D721Med (cell line): ENCODE measurements at regions not wholly inside any gene's neighbourhood (a gene's known extent, or its start where the extent isn't known, plus 50 kb on each side); places are given as distances from the start of the nearest gene placed in this dataset.
A peak's percentile ranks its signal among the peaks of the same experiment; 100 is the strongest.

Source experiments
- DNase-seq: peaks from one replicate; pipeline ENCODE4 v3.0.0; 2011; ENCODE audit warnings: low spot score; ENCODE audit not compliant: insufficient read length
- FAIRE-seq: peaks from 2 replicates; lab custom pipeline; 2011; peaks lifted over from hg19 to GRCh38; lab: Jason Lieb, UNC
- TF ChIP-seq, protein P1 (sequence below): IDR thresholded peaks from 2 replicates; pipeline ENCODE4 v1.5.1; 2012; ENCODE audit warnings: mild to moderate bottlenecking, control low read depth; ENCODE audit not compliant: insufficient read depth; ENCODE audit errors: missing control alignments

DNA sequence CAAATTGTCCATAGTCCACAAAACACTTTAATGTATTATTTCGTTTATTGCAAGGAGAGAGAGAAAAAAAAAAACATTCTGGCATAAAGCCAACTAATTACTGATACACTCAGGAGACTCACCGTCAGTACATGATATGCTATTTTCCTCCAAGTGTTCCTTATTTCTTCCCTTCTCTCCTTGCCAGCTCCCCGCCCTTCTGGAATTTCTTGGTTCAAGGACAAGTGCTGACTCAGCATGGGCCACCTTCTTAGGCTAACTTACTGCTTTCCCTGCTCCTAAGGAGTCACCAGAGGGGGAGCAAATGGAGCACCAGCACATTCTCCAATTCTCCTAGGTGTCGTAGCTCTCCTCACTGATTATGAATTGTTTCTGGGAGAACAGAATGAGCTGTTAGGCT, 133.8 kb upstream of the HDAC9 start:
- TF ChIP-seq, protein P1, sequence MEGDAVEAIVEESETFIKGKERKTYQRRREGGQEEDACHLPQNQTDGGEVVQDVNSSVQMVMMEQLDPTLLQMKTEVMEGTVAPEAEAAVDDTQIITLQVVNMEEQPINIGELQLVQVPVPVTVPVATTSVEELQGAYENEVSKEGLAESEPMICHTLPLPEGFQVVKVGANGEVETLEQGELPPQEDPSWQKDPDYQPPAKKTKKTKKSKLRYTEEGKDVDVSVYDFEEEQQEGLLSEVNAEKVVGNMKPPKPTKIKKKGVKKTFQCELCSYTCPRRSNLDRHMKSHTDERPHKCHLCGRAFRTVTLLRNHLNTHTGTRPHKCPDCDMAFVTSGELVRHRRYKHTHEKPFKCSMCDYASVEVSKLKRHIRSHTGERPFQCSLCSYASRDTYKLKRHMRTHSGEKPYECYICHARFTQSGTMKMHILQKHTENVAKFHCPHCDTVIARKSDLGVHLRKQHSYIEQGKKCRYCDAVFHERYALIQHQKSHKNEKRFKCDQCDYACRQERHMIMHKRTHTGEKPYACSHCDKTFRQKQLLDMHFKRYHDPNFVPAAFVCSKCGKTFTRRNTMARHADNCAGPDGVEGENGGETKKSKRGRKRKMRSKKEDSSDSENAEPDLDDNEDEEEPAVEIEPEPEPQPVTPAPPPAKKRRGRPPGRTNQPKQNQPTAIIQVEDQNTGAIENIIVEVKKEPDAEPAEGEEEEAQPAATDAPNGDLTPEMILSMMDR: no peak
- no peak for DNase-seq
- FAIRE-seq: no peak

DNA sequence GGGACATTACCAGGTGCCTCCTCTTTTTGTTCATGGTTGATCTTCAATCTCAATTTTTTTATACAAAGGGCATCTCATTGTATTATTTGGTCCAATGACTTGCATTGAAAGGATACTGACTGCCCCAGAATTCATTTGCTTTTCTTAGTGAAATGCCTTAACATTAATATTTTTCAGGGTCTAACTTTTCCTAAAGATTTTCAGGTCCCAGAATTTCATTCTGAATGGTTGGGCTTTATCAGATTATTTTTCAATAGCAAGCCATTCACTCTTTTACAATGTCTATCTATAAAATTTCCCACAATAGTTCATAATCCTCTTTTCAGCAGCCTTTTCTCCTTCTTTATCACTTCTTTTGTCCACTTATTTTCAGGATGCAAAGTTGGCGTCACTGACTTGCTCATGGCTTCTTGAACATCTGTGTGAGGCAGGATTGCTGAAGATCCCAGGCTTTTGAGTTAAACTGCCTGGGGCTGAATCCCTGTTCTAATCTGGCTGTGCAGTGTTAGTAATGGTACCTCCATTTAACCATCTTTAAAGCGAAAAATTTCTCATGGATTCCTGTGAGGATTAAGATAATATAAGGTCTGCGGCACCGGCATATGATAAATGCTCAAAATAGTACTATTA, 131.7 kb upstream of the HDAC9 start:
- peak; percentile 44 for FAIRE-seq
- TF ChIP-seq, protein P1: no peak
- DNase-seq: no peak

DNA sequence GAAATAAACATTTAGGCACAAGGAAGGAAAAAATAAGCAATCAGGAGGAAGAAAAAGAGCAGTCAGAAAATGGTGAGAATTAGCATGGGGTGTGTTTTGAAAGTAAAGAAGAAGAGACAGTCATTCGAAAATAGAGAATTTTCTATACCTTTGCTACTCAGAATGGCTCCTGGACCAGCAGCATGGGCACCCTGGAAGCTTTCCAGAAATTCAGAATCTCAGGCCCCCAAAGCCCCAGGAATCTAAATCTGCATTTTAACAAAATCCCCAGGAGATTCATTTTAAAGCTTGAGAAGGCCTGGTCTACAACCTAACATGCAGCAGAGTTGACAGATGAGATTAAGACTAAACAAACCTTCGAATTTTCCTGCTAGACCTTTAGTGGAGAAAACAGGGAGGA, 131.2 kb upstream of the HDAC9 start:
- no peak for DNase-seq
- TF ChIP-seq, protein P1: no peak
- FAIRE-seq: no peak

DNA sequence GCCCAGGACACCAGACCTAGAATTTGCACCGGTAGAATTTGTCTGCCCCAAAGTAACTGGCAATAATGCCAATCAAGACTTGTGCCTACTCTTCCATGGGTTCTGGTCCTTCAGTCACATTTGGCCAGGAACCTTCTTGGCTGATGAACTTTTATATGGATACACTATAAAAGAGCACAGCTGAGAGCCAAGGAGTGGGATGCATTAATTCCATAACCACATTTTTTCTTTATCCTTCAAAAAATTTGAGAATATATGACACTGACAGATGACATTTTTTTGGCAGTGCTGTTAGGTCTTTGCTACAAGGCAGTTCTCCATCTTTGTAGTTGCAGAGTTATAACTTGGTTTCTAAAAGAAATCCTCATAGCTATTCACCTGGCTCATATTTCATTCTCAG, 129.2 kb upstream of the HDAC9 start:
- TF ChIP-seq, protein P1: no peak
- no peak for FAIRE-seq
- DNase-seq: no peak

DNA sequence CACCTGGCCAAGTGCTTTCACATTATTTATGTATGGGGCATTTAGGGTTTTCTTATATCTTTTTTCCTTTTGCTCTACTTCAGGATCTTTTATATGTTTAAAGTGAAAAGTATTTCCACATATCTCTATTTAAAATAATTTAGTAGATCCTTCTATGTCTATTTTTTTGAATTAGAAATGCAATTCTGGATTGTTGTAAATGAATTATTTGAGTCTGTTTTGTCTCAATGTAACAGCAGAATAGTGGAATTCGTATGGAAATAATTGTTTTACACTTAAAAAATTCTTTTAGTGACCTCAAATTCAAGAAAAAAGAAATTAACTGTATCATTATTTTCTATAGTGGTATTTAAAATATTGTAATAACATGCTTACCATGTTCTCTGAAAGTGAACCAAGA, 126.5 kb upstream of the HDAC9 start:
- FAIRE-seq: no peak

DNA sequence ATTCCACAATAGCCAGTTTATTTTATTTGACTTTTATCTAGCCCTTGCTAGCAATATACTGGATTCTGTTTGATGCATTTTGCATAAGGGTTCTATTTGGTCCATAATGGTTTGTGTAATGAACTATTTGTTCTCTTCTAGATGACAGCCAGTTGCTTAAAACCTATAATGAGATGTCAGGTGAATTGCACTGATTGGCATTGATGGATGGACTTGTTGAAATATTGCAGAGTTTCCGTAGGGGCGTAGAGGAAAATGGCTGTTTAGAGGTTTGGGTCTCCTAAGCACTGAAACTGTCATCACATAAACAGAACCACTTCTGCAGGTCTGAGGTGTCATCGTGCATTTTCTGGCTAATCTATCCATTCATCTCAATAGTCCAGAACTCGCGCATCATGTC, 124.9 kb upstream of the HDAC9 start:
- TF ChIP-seq, protein P1: no peak
- no peak for FAIRE-seq
- DNase-seq: no peak

More for the DNA sequence above, 126.5 kb upstream of the HDAC9 start:
- no peak for DNase-seq
- TF ChIP-seq, protein P1: no peak

DNA sequence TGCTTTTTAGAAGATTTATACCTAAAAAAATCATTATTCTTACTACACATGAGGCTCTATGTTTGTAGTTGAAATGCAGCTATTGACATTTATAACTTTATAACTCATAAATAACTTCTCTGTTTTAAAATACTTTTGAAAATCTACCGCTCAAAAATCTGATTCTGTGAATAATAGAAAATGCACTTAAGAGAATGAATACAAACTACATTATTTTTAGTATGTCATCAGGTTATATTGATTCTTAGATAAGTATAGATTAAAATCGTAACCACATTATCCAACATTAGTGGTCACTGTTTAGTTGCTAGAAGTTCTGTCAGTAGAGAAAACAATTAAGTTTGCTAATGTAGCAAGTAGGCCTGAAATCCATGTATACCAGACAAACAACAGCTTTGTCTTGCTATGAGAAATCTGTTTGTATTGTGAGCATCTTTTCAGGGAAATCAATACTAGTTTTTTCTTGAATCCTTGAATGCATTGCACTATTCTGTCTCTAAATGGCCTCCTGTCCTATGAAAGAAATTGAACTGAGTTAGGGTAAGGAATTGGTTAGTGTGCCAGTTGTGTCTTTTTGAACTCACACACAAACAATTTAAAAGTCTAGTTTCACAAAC, 116.5 kb upstream of the HDAC9 start:
- DNase-seq: no peak
- FAIRE-seq: no peak
- TF ChIP-seq, protein P1: no peak
